ENCODE measurements at regions not wholly inside any gene's neighbourhood (a gene's known extent, or its start where the extent isn't known, plus 50 kb on each side); places are given as distances from the start of the nearest gene placed in this dataset.

DNA sequence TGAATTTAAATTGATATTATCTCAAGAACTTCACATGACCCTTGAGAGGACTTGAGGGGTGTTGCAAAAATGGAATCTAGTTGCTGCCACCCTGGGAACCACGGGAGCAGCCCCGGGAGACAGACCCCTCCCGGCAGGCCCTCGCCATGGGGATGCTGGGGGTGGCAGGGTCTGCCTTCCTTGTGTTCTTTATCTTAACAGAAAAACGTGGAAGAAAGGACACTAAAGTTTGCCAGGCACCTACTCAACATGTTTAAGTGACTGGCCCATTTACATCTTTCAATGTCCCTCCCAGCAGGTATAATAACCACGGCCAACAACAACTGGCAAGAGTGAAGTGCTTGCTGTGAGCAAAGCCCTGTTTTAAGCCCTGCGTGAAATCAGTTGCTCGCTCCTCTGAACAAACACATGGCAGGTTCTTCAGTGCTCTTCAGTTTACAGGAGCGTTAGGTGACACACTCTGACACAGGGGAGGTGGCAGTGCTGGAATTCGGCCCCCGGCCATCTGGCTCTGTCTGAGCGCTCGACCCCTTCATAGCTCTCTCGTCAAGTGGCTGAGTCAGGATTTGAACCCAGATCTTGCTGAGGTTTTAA is 112.5 kb downstream of the ASB7 start:
- no peak overlapping the region for H2AFZ ChIP-seq (ENCODE audit: low read depth, low read length)
- no peak overlapping the region for H3K4me2 ChIP-seq (ENCODE audit: insufficient read depth, low read length)
- H3K4me1 ChIP-seq (ENCODE audit: insufficient read depth, low read length), result no peaks in the 10 kb centered on the region
- H3K27me3 ChIP-seq (ENCODE audit: insufficient read depth, low read length, poor library complexity), result no peaks in the 10 kb centered on the region
- ATAC-seq (ENCODE audit: insufficient read depth, low read depth), result no peak
- no peaks in the 10 kb centered on the region for H4K20me1 ChIP-seq (ENCODE audit: insufficient read depth, low read length)
- no peak overlapping the region for H3K4me3 ChIP-seq (ENCODE audit: low read depth in 1 of 2, low read length in 2 of 2)
- no peaks in the 10 kb centered on the region for H3K9me3 ChIP-seq (ENCODE audit: insufficient read depth, low read length, severe bottlenecking)
- TF ChIP-seq, protein P1, sequence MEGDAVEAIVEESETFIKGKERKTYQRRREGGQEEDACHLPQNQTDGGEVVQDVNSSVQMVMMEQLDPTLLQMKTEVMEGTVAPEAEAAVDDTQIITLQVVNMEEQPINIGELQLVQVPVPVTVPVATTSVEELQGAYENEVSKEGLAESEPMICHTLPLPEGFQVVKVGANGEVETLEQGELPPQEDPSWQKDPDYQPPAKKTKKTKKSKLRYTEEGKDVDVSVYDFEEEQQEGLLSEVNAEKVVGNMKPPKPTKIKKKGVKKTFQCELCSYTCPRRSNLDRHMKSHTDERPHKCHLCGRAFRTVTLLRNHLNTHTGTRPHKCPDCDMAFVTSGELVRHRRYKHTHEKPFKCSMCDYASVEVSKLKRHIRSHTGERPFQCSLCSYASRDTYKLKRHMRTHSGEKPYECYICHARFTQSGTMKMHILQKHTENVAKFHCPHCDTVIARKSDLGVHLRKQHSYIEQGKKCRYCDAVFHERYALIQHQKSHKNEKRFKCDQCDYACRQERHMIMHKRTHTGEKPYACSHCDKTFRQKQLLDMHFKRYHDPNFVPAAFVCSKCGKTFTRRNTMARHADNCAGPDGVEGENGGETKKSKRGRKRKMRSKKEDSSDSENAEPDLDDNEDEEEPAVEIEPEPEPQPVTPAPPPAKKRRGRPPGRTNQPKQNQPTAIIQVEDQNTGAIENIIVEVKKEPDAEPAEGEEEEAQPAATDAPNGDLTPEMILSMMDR (IDR thresholded peaks at IDR 0.05; ENCODE audit: borderline replicate concordance, extremely low read depth, low read length, poor library complexity, severe bottlenecking), result no peak
- no peak for TF ChIP-seq EZH2 (IDR thresholded peaks at IDR 0.05; ENCODE audit: borderline replicate concordance, low read depth, low read length, severe bottlenecking)
- H3K79me2 ChIP-seq (ENCODE audit: insufficient read depth, low read length), result no peaks in the 10 kb centered on the region
- H3K36me3 ChIP-seq (ENCODE audit: insufficient read depth, low read length), result no peaks in the 10 kb centered on the region
- DNase-seq, result no peak
- H3K27ac ChIP-seq (ENCODE audit: low read length), result no peak overlapping the region
- no peak overlapping the region for H3K9ac ChIP-seq (ENCODE audit: low read depth, low read length)

DNA sequence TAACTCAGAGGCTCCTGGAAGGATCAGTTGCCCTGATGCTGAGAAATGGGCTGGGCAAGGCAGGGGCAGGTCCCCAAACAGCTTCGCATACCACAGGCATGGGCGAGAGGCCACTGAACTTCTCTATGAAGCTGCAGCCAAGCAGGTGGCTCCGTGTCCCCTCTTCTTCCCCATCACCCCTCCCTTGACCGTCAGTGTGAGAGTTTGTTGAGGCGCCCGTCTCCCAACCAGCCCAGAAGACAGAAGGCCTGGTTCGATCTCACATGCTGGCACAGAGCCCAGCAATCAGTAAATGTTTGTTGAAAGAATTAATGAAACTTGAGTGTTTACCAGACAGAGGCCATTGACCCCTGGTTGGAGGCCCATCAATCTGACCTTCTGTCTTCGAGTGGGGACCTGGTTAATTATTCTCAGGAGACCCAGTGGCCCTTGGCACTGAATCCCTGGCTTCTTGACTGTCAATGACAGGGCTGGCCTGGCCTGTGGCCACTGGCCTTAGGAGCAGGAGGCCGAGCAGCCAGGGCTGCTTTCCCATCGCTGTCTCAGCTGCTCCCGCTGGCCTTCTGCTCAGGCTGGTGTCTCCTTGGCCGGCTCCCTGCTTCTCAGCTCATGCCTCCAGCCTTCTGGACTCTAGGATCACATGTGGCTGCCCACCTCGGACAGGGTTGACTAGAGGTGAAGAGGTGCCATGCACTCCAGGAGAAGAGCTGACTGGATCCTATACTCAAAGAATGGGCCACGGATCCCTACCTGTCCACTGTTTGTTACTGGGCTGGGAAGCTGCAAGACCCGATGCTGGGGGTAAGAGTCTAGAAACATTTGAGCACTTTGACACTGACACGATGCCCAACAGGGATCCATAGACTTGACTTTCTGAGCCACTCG is 113.4 kb downstream of the ASB7 start:
- Histone ChIP-seq H3K4me1 (ENCODE audit: insufficient read depth, low read length) (no peaks in the 10 kb centered on the region), H3K36me3 (ENCODE audit: insufficient read depth, low read length) (no peaks in the 10 kb centered on the region), H3K4me2 (ENCODE audit: insufficient read depth, low read length) (no peak overlapping the region), H3K27me3 (ENCODE audit: insufficient read depth, low read length, poor library complexity) (no peaks in the 10 kb centered on the region), H3K79me2 (ENCODE audit: insufficient read depth, low read length) (no peaks in the 10 kb centered on the region), H2AFZ (ENCODE audit: low read depth, low read length) (no peak overlapping the region), H3K9ac (ENCODE audit: low read depth, low read length) (no peak overlapping the region), H3K27ac (ENCODE audit: low read length) (no peak overlapping the region), H4K20me1 (ENCODE audit: insufficient read depth, low read length) (no peaks in the 10 kb centered on the region), H3K9me3 (ENCODE audit: insufficient read depth, low read length, severe bottlenecking) (no peaks in the 10 kb centered on the region), H3K4me3 (ENCODE audit: low read depth in 1 of 2, low read length in 2 of 2) (no peak overlapping the region)
- DNase-seq (no peak), ATAC-seq (ENCODE audit: insufficient read depth, low read depth) (no peak)
- no peak for TF ChIP-seq EZH2 (IDR thresholded peaks at IDR 0.05; ENCODE audit: borderline replicate concordance, low read depth, low read length, severe bottlenecking)
- TF ChIP-seq, protein P1 (IDR thresholded peaks at IDR 0.05; ENCODE audit: borderline replicate concordance, extremely low read depth, low read length, poor library complexity, severe bottlenecking), result no peak

DNA sequence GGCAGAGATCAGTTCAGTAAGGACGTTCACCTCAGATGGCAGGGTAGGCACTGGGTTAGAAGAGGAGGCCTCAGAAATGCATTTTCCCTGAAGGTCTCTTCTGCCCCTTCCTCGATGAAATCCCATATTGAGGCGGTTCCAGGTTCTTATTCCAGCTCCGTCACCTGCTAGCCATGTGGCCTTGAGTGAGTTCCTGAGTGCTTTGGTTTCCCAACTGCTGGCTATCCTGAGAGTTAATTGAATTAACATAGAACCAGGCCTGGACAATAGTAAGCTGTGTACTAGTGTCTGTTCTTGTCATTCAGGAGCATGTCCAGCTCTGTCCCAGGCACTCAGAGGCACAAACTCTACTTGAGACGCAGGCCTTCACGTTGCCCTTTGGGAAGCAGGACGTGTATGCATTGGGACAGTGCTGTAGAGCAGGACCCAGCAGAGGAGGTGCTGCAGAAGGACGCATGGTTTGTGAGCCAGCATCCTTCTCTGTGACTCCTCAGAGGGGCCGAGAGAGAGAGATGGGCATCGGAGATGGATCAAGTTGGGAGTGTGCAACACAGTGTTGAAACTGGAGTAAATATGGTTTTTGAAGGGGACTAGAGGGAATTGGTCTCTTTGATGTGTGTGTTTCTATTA is 114.2 kb downstream of the ASB7 start:
- DNase-seq, result no peak
- TF ChIP-seq, protein P1 (IDR thresholded peaks at IDR 0.05; ENCODE audit: borderline replicate concordance, extremely low read depth, low read length, poor library complexity, severe bottlenecking), result no peak
- TF ChIP-seq EZH2 (IDR thresholded peaks at IDR 0.05; ENCODE audit: borderline replicate concordance, low read depth, low read length, severe bottlenecking), result no peak
- no peaks in the 10 kb centered on the region for H3K79me2 ChIP-seq (ENCODE audit: insufficient read depth, low read length)
- no peaks in the 10 kb centered on the region for H3K36me3 ChIP-seq (ENCODE audit: insufficient read depth, low read length)
- ATAC-seq (ENCODE audit: insufficient read depth, low read depth), result no peak
- H3K9me3 ChIP-seq (ENCODE audit: insufficient read depth, low read length, severe bottlenecking), result no peaks in the 10 kb centered on the region
- H3K4me3 ChIP-seq (ENCODE audit: low read depth in 1 of 2, low read length in 2 of 2), result no peak overlapping the region
- no peaks in the 10 kb centered on the region for H3K4me1 ChIP-seq (ENCODE audit: insufficient read depth, low read length)
- H3K4me2 ChIP-seq (ENCODE audit: insufficient read depth, low read length), result no peak overlapping the region
- no peak overlapping the region for H3K27ac ChIP-seq (ENCODE audit: low read length)
- H2AFZ ChIP-seq (ENCODE audit: low read depth, low read length), result no peak overlapping the region
- H3K27me3 ChIP-seq (ENCODE audit: insufficient read depth, low read length, poor library complexity), result peaks cover under 1% of the 10 kb centered on the region
- H4K20me1 ChIP-seq (ENCODE audit: insufficient read depth, low read length), result no peaks in the 10 kb centered on the region
- no peak overlapping the region for H3K9ac ChIP-seq (ENCODE audit: low read depth, low read length)
